ENCODE measurements at regions not wholly inside any gene's neighbourhood (a gene's known extent, or its start where the extent isn't known, plus 50 kb on each side); places are given as distances from the start of the nearest gene placed in this dataset.

DNA sequence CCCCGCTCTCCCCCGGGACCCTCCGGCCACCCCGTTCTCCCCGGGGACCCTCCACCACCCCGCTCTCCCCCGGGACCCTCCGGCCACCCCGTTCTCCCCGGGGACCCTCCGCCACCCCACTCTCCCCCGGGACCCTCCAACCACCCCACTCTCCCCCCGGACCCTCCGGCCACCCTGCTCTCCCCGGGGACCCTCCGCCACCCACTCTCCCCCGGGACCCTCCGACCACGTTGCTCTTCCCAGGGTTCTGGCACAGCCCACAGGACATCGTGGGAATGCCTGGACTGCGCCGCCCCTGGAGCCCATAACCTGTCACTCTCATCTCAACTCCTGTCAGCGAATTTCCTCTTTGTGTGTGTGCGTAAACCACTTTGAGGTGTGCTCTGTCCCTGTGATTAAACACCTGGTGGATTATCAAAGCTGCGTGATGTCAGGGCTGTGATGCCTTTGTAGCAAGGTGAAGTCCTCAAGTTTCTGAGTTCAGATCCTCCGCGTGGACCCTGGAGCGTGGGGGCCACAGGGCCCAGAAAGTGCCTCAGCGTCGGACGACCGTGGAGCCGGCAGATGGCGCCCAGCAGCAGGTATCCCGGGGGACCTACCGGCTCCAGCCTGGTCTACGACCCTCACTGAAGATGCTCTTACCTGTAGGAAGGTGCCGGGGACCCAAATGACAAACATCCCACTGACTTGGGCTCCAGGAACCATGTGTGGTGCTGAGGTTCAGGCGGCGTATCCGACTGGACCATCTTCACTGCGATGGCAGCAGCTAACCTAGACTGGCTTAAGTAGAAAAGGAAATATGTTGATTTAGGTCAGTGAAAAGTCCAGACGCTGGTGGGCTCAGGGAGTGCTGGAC, 63.2 kb upstream of the GALNT9 start:
- DNase-seq = no peak

DNA sequence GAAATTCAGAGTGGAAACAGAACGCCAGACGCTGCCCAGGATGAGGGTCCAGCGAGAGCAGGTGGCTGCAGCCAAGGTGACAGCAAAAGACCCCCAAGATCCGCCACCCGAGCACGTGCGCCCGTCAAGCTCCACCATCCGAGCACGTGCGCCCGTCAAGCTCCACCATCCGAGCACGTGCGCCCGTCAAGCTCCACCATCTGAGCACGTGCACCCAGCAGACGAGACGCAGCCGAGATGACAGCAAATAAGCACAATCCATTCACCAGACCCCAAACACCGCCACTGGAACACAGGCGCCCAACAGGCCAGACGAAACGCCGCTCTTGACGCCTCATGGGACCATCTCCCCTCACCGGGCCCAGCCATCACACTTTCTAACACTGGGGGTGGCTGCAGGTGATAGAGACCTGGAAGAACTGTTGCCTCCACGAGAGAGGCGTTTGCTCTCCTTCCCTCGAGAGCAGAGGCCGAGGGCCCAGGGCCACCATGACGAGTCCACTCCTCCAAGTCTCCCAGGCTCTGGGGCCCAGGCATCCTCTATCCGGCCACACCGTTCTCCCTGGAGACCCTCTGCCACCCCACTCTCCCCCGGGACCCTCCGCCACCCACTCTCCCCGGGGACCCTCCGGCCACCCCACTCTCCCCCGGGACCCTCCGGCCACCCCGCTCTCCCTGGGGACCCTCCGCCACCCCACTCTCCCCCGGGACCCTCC, 62.1 kb upstream of the GALNT9 start:
- no peak for DNase-seq

DNA sequence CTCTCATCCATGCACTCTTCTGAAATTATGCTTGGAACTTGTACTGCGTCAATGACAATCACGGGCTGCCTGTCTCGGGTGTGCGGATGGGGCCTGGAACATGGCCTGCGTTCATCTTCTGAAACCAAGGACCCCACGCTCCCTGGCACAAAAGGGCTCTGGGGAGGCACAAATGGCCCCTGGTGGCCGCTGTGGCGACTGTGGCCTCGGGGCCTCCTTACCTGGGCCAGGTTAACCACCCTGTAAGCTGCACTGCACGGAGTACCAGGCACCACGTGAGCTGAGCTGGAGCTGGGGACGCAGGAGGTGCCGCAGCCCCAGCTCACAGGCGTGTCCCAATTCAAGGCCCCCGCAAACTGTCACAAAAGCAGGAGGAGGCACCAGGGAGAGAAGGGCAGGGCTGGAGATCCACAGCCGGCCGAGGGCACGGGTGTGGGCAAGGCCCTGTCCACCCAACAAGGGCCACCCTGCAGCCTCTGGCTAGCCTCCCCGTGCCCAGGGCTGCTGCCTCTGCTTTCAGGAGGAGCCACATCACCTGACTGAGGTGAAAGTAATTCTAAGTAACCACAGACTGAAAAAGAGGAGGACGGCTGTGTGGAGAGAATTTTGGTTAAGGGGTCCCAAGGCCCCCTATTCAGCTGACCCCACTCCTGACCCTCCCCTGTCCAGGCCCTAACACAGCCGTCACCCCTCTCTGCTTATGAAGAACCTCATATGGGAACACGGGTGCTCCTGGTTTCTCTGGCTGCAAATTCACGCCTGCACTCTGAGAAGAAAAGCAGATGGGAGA, 61.1 kb upstream of the GALNT9 start:
- DNase-seq = no peak

DNA sequence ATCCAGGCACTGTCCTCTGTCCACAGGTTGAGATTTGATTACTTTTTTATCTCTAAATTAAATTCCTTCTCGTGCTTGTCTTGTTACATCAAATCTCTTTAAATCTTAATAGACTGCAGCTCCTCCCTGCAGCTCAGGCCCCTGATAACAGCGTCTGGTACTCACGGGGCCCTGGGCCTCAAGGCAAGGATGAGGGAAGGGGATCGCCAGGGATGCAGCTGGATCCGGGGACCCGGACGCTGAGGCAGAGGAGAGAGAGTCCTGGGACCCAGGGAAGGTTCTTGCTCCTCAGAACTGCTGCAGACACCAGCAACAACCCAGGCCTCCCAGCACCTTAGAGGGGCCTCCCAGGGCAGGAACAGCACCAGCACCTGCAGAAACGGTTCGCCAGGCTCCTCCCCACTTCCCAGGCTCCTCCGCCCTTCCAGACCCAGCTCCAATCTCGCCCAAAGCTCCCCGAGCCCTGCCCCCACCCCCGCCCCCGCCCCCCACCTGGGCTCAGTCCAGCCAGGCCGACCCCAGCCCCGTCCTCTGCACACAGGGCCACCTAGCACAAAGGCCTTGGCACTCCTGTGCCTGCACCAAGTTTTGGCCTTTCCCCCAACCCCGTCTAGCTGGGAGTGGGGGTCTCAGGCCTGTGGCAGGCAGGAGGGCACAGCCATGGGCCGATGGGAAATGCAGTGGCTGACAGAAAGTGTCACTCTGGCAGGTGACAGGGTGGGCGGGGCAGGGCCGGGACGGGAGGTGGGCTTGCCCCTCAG, 60.3 kb upstream of the GALNT9 start:
- DNase-seq = no peak

DNA sequence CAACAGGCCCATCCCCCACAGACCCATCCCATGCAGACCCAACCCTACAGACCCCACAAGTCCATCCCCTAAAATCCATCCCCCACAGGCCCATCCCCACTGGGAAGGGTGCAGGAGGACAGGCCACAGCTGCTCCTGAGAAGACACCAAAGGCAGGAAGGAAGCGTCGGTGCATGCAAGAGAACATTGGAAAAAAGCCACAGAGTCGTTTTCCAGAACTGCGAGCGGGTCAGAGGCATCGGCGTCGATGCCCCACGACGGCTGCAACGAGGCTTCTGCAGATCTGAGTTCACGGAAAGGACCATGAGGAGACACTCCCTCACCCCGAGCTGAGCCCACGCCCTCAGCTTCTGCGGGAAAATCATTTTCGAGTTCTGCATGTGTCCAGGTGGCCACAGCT, 59.6 kb upstream of the GALNT9 start:
- DNase-seq = no peak

DNA sequence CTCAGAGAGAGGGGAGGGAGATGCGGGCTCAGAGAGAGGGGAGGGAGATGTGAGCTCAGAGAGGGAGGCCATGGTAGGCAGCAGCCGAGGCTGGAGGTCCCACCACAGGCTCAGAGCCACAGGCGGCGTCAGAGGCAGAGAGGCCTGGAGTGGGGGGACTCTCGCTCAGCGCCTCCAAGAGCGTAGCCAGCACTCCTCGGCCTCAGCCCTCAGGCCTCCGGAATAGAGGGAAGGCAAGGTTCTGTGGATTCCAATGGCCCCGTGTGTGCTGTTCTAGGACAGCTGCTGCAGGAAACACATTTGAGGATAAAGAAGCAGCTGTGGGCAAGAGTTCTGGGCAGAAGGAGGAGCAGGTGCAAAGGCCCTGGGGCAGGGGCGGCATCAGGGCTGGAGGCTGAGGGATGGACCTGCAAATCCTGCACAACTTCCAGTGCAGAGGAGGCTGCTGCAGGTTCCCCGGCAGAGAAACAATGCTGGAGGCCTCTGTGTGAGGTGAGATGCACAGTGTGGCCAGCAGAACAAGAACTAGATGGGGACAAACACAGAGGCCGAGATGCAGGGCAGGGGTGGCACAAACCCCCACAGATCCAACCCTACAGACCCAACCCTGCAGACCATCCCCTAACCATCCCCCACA, 59.1 kb upstream of the GALNT9 start:
- no peak for DNase-seq

DNA sequence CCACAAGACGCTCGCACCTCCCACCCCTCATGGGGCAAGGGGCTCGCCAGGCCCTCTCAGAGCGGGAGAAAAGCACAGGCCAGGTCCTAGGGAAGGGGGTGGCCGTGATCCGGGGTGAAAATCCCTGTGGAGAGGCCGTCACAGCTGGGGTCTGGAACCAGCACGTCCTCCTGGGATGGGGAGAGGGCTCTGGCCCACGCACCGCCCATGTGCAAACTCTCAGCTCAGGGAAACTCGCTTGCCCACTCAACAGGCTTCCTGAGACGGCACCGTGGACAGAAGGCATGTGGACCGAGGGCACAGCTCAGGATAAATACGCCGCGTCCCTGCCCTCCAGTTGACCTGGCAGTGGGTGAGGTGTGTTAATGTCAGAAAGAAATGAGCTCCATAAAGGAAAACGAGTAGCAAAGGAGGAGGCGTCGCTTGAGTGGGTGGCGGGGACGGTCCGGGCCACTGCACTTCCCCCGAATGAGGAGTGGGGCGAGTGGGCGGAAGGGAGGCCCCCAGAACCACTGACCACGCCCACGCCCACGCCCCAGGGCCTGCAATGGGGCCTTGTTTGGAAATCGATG, 57.6 kb upstream of the GALNT9 start:
- no peak for DNase-seq

DNA sequence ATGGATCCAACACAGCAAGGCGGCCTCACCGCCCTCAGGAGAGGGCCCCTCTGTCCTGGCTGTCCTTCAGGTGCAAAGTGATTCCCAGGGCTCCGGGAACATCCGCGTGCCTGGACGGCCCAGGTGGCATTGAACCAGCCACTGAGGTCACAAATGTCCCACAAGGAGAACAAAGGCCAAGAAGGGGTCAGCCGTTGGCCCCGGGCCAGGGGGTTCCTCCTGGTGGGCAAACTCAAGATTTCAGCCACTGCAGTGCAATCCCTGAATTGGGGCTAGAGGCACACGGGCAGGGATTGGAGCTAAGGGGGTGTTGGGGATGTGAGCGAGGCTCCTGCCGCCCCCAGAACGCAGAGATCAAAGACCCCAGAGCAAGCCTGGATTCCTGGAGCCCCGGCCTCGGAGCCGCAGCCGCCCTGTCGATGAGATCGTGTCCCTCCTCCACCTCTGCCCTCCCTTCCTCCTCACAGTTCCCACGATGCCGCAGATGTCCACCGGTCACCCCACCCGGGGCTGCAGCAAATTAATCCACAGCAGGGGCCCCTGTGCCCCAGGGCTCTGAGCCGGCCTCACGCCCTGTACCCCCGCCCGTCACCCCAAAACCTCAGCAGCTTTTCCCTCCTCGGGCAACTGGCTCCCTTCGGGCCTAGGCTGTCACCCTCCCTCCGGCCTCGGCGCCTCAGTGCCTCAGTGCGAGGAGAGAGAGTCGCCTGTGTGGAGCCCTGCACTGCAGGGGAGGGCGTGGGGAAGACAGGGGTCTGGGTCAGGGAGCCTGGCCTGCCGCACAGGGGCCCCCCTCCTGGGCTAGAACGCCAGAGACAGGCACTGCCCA, 56.7 kb upstream of the GALNT9 start:
- DNase-seq = no peak

DNA sequence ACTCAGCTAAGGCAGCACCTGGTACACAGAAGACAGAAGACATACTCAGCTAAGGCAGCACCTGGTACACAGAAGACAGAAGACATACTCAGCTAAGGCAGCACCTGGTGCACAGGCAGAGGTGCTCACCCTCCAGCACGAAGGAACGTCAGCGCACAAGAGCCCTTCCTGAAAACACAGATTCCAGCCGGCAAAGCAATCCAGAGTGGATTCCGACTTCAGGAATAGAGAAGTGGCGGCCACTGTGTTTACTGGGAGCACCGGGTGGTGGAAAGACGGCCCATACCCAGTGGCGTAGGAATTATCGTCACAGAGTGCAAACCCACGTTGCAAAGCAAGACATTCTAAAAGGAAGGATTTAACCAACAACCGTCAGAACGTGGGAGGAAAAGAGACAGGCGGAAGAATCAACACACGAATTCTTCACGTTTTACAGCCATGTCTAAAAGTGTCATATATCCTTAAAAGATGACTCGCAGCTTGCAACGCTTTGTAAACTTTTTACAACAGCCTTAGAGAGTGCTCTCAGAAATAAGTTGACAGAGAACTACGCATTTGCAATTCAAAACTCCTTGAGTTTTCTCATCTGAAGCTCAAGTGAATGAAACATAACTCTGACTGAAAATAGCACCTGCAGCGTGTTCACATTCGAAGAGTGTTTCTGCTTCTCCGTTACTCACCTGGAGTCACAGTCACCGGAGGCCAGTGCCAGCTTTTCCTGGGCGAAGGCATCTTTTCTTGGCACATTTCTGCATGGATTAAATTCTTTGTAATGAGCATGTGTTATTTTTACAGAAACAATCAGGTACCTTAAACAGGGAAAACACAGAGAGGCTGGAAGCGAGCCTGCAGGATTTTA, 55.8 kb upstream of the GALNT9 start:
- no peak for DNase-seq

DNA sequence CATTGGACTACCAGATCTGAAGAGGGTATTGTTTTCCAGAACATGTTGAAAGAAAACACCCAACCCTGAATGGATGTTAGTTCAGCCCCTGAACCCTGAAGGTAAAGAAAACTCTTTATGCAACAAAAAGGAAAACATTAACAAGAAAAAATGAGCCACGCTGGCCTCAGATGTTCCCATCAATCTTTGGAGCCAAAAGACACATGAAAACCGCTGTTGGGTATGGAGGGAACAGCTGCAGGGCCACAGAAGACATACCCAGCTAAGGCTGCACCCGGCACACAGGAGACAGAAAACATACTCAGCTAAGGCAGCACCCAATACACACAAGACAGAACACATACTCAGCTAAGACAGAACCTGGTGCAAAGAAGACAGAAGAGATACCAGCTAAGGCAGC, 51.3 kb upstream of the GALNT9 start:
- DNase-seq = no peak

DNA sequence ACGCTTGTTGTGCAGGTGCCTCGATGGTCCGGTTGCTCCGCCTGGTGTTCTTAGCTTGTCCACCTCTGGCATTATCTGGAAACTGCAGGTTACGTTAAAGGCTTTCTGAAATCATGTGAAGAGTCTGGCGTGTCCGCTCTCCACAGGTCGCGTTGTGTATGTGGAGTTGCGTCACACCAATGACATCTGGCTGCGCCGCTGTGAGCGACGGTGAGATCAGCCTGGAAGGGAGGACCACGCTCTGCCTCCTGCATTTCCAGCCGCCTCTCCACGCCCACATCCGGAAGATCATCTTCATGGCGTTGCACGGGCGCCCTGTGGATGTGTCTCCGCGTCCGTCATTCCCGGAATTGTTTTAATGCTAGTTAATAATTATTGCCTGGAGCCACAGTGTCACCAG, 50.6 kb upstream of the GALNT9 start:
- DNase-seq = no peak

DNA sequence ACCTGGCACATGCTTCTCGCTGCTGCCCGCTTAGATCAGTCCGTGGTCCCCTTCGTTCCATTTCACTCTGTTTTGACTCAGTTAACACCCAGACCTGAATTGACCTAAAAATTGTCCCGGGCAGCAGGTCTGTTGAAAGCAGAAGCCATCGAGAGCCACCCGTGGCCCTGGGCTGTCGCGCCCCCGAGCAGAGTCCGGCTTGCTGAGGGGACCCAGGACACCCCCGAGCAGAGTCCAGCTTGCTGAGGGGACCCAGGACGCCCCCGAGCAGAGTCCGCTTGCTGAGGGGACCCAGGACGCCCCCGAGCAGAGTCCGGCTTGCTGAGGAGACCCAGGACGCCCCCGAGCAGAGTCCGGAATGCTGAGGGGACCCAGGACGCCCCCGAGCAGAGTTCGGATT, 50.2 kb upstream of the GALNT9 start:
- DNase-seq = no peak

Measured in stimulated activated CD4-positive, alpha-beta T cell treated with anti-CD3 and anti-CD28 coated beads, Interleukin-1b, Interleukin-23, amount 100 ng/mL, for 48 hours (primary cell).